ENCODE measurements at regions not wholly inside any gene's neighbourhood (a gene's known extent, or its start where the extent isn't known, plus 50 kb on each side); places are given as distances from the start of the nearest gene placed in this dataset.

DNA sequence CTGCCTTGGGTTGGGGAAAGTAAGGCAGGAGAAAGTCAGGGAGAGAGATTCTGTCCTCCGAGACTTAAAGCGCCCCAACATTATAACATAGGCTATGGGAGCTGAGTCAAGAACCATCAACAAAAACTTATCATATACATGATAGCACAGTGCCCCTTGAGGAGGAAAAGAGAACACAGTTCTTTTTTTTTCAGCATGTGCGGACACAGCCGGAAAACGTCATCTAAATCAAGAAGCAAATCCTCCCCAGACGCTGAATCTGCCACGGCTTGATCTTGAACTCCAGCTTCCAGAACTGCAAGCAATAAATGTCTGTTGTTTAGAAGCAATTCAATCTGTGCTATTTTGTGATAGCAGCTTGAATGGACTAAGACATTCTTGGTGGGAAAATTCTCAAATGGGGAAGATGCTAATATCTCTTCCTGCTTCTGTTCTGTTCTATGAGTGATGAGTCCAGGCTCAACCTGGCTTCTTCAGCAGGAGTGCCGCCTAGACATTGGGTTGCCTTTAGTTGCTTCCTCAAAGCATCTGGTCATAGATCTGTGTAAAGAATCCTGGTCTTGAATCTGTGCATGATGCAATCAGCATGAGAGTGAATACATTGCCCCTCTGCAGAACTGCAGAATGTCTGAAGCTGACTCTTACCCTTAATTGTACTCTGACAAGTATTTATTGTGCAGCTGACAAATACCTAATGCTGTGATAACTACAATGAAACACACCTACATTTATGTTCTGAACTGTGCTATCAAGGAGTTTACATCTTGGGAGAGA lies 549.8 kb upstream of the PRKX start:
- Histone ChIP-seq H3K9me1 (ENCODE audit: control insufficient read depth, extremely low read depth, insufficient read depth, low read length) (no peaks in the 10 kb centered on the region), H3K4me1 (ENCODE audit: control insufficient read depth, extremely low read depth, insufficient read depth, low read length) (no peaks in the 10 kb centered on the region), H4K20me1 (ENCODE audit: control insufficient read depth, extremely low read depth, insufficient read depth, low read length) (no peaks in the 10 kb centered on the region), H3K27me3 (ENCODE audit: control insufficient read depth, extremely low read depth, insufficient read depth, low read length) (no peaks in the 10 kb centered on the region), H3K79me2 (ENCODE audit: control insufficient read depth, insufficient read depth, low read length) (no peaks in the 10 kb centered on the region), H2AFZ (ENCODE audit: control insufficient read depth, low read length) (no peak overlapping the region), H3K4me2 (ENCODE audit: control insufficient read depth, extremely low read depth, insufficient read depth, low read depth, low read length) (no peak overlapping the region), H3K9me3 (ENCODE audit: control insufficient read depth, low read depth, low read length) (no peaks in the 10 kb centered on the region), H3K4me3 (ENCODE audit: control insufficient read depth in 2 of 3, extremely low read depth in 1 of 3, insufficient read depth in 2 of 3, low read depth in 1 of 3, low read length in 3 of 3) (no peak overlapping the region), H3K27ac (ENCODE audit: control insufficient read depth, insufficient read depth, low read length) (no peak overlapping the region), H3K9ac (ENCODE audit: control insufficient read depth, extremely low read depth, insufficient read depth, low read length) (no peak overlapping the region), H3K36me3 (ENCODE audit: control insufficient read depth in 2 of 2, extremely low read depth in 1 of 2, insufficient read depth in 2 of 2, low read length in 2 of 2) (no peaks in the 10 kb centered on the region)
- no peak for FAIRE-seq
- TF ChIP-seq, protein P1, sequence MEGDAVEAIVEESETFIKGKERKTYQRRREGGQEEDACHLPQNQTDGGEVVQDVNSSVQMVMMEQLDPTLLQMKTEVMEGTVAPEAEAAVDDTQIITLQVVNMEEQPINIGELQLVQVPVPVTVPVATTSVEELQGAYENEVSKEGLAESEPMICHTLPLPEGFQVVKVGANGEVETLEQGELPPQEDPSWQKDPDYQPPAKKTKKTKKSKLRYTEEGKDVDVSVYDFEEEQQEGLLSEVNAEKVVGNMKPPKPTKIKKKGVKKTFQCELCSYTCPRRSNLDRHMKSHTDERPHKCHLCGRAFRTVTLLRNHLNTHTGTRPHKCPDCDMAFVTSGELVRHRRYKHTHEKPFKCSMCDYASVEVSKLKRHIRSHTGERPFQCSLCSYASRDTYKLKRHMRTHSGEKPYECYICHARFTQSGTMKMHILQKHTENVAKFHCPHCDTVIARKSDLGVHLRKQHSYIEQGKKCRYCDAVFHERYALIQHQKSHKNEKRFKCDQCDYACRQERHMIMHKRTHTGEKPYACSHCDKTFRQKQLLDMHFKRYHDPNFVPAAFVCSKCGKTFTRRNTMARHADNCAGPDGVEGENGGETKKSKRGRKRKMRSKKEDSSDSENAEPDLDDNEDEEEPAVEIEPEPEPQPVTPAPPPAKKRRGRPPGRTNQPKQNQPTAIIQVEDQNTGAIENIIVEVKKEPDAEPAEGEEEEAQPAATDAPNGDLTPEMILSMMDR (optimal IDR thresholded peaks at IDR 0.05 in 1 of 3, IDR thresholded peaks at IDR 0.05 in 1 of 3, conservative IDR thresholded peaks at IDR 0.05 in 1 of 3; ENCODE audit: extremely low read depth in 1 of 3, insufficient read depth in 2 of 3, low read length in 3 of 3) = peak in 1 of 3 experiments; percentile 23
- TF ChIP-seq EZH2 (IDR thresholded peaks at IDR 0.05; ENCODE audit: low read length) = no peak
- no peak for DNase-seq (ENCODE audit: low read depth, low spot score)
- dilution Hi-C loops (cut with MboI; ENCODE audit: extremely low pct_ligation_motif_present, low sequenced_read_pairs) = no loop called here

DNA sequence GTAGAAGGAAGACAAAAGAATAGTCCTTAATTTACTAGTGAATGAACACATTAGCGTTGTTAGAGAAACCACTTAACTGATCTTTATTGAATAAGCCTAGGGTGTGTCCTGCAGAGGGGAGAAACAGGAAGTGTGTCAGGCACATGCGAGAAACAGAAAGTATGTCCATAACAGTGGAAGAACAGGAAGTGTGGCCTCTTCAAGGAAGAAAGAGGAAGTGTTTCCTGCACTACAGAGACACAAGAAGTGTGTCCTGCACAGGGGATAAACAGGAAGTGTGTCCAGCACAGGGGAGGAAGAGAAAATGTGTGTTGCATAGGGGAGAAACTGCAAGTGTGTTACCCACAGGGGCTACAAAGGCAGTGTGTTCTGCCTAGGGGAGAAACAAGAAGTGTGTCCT lies 539.6 kb upstream of the PRKX start:
- no peak for DNase-seq (ENCODE audit: low read depth, low spot score)
- H3K4me2 ChIP-seq (ENCODE audit: control insufficient read depth, extremely low read depth, insufficient read depth, low read depth, low read length) = no peak overlapping the region
- H3K79me2 ChIP-seq (ENCODE audit: control insufficient read depth, insufficient read depth, low read length) = no peaks in the 10 kb centered on the region
- no peaks in the 10 kb centered on the region for H3K9me1 ChIP-seq (ENCODE audit: control insufficient read depth, extremely low read depth, insufficient read depth, low read length)
- peaks cover 2% of the 10 kb centered on the region for H3K9me3 ChIP-seq (ENCODE audit: control insufficient read depth, low read depth, low read length)
- no peak for FAIRE-seq
- no peak overlapping the region for H2AFZ ChIP-seq (ENCODE audit: control insufficient read depth, low read length)
- no peak for TF ChIP-seq EZH2 (IDR thresholded peaks at IDR 0.05; ENCODE audit: low read length)
- TF ChIP-seq, protein P1 (optimal IDR thresholded peaks at IDR 0.05 in 1 of 3, IDR thresholded peaks at IDR 0.05 in 1 of 3, conservative IDR thresholded peaks at IDR 0.05 in 1 of 3; ENCODE audit: extremely low read depth in 1 of 3, insufficient read depth in 2 of 3, low read length in 3 of 3) = no peak
- no peaks in the 10 kb centered on the region for H3K4me1 ChIP-seq (ENCODE audit: control insufficient read depth, extremely low read depth, insufficient read depth, low read length)
- H3K9ac ChIP-seq (ENCODE audit: control insufficient read depth, extremely low read depth, insufficient read depth, low read length) = no peak overlapping the region
- H4K20me1 ChIP-seq (ENCODE audit: control insufficient read depth, extremely low read depth, insufficient read depth, low read length) = no peaks in the 10 kb centered on the region
- no peak overlapping the region for H3K4me3 ChIP-seq (ENCODE audit: control insufficient read depth in 2 of 3, extremely low read depth in 1 of 3, insufficient read depth in 2 of 3, low read depth in 1 of 3, low read length in 3 of 3)
- no peaks in the 10 kb centered on the region for H3K36me3 ChIP-seq (ENCODE audit: control insufficient read depth in 2 of 2, extremely low read depth in 1 of 2, insufficient read depth in 2 of 2, low read length in 2 of 2)
- dilution Hi-C loops (cut with MboI; ENCODE audit: extremely low pct_ligation_motif_present, low sequenced_read_pairs) = no loop called here
- H3K27me3 ChIP-seq (ENCODE audit: control insufficient read depth, extremely low read depth, insufficient read depth, low read length) = no peaks in the 10 kb centered on the region
- no peak overlapping the region for H3K27ac ChIP-seq (ENCODE audit: control insufficient read depth, insufficient read depth, low read length)
